HG02623 (cell line): ENCODE measurements at regions not wholly inside any gene's neighbourhood (a gene's known extent, or its start where the extent isn't known, plus 50 kb on each side); places are given as distances from the start of the nearest gene placed in this dataset.

Source experiments
- ATAC-seq: cut with Tn5 transposase; IDR thresholded peaks from one replicate; pipeline ENCODE4 v1.9.1; 2021; ENCODE audit warnings: moderate library complexity; ENCODE audit not compliant: unreplicated experiment

DNA sequence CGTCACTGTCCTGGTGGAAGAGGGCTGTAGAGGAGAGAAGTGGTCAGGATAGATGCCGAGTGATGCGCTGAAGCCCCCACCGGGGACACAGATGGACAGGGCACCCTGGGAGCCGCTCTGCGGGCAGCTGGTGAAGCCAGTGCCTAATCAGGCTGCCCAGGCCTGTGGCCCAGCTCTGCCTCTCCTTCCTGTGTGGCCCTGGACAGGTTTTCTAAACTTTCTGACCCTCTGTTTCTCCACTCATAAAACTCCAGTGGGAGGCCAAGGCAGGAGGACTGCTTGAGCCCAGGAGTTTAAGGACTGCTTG is 86.1 kb downstream of the C5orf15 start:
- no peak for ATAC-seq

DNA sequence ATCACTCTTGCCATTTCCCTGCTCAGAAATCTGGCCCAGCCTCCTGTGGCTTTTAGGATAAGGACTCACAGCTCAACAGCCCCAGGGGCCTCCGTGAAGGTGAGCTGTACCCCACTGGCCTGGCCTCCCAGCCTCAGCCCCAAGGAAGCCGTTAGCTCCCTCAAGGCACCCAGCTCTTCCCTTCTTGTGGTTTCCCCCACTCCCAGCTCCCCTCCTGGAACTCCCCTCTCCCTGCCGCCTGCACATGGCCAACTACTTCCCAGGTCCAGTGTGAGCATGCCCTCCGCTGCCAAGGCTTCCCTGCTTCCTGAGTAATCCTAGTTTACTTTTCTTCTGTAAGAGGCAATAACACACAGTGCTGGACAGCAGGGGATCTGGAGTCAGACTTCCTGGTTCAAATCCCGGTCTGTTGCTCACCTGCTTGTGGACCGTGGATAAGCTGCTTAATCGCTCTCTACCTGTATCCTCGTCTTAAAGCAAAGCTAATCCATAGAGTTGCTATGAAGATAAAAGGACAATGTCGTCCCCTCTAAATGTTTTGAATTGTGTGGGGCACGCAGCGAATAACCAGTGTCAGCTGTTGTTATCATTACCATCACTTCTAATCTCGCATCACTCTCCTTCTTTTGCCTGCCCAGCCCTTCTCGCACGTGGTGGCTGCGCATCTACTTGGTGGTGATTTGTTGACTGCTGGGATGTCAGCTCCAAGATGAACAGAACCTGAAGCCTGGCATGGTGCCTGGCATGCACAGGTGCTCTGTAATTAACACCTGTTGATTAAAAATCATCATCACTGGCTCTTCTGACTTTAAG is 86.6 kb downstream of the C5orf15 start:
- no peak for ATAC-seq

DNA sequence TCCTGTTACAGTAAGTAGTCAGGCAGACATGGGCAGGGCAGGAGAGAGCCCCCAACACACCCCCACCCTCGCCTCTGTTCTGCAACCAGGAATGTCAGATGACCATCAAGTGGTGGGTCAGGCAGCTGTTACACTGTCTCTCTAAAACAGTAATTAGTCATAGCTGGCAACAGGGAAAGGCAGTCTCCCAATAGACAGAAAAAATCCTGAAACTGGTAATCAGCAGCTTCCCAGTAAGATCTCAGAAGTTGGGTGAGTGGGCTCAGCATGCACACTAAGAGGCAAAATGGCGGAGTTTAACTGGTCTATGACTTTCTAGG is 90.2 kb downstream of the C5orf15 start:
- ATAC-seq, result no peak

DNA sequence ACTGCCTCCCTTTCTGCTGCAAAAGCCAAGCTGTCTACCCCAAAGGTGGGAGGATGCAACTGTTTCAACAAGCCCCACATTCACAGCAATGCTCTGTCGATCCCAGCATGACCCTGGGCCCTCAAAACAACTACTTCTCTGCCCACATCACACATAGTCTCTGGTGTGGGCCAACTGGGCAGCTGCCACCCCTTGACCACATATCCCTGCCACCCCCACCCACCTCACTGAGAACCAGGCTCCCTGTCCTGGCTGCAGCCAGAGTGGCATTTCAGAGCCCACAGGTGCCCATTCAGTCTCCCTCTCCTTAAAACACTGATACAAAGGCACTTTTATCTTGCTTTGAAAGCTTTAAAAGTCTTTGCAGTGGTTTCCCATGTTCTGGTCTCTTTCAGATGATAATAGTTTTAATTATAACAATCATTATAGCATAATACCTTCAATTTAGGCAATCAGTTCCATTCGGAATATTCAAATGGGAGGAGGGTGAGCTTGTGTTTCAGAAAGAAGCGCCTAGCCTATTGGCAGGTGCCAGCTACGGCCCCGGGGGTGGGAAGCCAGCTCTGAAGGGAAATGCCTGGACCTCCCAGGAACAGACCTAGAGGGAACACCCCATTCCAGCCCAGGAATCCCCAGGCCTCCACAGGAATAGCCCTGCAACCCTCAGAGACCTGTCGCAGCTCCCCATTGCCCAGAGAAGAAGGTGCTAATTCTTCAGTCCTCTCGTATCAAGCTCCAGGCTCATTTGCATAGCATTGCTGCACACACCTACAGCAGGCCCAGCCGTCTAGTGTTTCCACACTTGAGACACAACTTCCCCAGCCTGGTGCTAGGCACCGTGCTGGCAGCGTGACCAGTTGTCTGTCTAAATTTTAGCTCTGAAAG is 90.8 kb downstream of the C5orf15 start:
- no peak for ATAC-seq

DNA sequence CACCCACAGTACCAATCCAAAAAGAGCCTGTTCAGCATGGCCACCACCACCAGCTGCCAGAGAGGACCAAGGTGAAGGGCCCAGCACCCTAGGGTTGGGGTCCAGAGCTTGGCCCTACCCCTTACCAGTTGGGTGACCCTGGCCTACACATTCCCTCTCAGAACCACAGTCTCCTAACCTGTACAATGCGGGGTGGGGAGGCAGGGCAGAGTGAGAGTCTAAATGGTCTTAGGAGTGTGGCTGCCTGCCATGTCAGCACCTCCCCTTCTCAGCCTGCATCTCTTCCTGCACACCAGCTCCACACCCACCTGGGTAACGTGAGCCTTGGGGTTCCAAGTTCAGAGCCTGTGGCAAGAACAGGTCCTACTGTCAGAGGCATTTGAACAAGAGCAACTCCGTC is 92.2 kb downstream of the C5orf15 start:
- ATAC-seq, result no peak

DNA sequence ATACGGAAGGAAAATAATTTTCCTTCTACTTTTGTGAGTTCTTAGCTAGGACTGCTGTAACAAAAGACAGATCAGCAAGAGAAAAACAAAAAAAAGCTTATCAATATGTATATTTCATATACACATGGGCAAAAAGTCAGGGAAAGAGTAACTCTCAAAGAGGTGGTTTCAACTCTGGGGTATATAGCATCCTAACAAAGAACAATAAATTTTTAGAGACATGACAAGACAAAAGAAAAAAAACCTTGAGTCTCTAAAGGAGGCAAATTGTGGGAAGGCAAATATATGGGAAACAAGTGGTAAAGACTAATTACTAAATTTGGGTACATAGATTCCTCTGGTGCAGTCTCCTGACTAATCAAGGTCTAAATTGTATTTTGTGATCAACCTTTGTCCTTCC is 93.2 kb downstream of the C5orf15 start:
- ATAC-seq, result no peak

DNA sequence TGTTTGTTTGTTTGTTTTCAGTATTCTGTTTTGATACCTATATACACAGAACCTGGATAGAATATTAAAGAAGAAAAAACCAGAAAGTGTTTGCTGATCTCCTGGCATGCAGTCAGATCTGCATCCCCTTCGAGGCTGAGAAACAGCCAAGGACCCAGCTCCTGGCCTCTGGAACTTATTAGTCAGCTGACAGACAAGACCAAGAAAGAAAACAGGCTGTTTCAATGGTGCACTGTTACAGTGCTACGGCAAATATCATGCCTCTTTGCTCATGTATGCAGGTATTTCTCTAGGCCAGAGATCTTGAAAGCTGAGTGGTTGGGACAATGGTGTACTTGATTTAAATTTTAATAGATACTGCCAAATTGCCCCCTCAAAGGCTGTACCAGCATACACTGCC is 95.0 kb downstream of the C5orf15 start:
- ATAC-seq, result no peak

DNA sequence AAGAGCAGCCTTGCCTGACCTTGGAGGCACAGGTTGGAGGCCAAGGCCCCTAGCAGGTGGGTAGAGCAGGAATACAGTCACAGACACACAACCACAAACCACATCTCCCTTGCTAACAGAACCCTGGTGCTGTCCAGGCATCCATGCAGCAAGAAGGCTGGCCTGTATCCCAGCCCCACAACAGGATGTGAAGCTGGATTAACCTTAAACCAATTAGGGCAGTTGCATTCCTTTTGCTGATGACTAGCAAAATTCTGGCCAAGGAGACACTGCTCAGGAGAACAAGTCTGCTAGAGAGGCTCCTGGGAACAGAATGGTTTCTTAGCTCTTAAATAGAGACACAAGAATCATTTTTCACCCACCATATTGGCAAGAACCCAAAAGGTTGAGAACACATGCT is 97.8 kb downstream of the C5orf15 start:
- ATAC-seq, result no peak

DNA sequence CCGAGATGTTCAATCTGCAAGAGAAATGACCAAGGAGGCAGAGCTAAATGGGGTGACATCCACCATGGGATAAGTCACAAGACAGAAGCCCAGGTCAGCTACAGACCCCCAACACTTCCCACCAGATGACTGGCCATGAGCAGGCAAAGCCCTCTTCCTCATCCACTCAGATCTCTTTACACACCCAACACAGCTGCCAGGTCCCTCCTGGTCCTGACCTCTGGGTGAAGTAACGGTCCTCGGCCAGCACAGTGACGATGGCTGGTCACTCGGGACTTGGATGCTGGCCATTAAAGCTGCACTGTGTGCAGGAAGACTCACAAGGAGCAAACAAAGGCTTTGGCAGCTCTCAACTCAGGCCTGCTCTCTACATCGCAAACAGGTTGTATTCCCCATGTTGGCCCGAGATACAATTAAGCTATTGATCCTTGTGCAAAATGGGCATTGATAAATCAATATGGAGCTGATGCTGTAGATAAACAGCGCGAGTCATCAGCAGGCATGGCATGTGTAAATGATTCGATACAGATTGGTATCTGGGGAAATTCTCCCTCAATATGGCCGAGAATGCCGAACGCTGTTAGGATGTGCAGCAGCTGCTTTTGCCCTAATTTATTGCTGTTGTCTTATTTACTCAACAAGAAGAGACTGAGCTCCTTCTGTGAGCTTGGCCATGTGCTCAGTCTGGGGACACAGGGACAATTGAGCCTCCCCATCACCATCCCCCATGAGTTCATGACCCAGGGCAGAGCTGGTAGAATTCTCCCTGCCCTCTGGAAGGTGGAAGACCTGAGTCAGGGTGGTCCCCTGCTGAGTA is 98.7 kb downstream of the C5orf15 start:
- ATAC-seq, result no peak

DNA sequence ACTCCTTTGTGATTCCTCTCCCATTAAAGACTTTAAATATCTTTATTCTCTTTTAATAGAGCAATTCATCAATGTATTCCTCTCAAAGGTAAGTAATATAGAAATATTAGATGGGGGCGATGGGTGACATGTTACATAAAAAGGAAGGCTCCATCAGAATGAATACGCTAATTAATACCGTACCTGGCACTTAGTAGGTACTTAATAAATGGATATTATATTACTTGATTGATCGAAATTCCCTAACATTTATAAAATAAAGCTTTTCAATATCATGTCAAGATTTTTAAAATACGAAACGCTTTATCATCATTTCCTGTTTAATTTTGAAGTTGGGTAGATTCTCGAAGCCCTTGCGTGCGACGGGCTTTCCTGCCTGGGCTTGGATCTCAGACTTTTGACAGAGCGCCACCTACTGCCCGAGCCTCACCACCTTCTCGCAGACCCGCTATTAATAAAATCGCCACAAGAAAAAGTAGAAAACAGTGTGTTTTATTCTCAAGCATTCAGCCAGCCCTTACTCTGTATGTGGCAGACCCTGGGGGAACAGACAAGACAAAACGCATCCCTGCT is 99.4 kb downstream of the C5orf15 start:
- ATAC-seq, result no peak

DNA sequence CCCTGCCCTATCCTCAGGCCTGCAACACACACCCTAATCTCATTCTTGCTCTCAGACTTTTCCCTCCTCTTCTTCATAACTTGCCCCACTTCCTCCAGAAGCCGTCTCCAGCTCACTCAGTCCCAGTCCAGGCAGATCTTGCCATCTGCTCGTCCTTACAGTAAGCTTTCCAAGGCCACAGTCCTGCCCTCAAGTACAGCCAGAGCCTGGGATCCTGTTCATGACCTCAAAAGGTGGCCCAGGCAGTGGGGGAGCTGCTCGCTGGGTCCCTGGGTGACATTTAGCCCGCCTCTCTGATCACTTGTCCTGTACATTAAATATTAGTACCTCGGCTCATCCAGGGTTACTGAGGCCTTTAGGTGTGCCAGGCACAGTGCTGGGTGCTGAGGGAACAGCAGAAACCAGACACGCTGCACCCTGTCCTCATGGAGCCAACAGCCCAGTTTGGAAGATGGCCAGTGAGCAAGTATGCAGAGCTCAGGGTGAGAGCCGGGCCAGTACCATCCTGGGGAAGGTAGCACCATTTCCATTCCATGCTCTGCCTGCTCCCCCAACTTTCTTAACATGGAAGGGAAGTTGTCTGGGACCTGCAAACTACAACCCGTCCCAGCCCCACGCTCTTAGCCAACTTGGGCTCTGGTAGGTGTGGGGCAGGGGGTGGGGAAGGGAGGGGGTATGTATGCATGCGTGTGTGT is 100.4 kb downstream of the C5orf15 start:
- ATAC-seq, result no peak

DNA sequence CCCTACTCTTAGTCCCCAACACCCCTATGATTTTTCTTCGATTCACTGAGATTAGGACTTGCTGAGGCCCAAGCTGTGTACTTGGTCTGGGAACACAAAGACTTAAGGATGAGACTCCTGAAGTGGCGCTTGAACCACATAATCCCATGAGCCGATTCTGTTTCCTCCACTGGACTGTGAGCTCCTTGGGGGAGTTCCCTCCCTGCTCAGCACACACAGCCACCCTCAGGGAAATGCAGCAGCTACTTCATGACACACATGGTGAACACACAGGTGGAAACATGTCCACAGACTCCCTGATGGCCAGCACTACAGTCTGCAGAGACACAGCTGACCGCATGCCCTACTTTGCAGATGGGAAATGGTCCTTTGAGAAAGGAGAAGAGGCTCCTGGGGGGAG is 101.1 kb downstream of the C5orf15 start:
- ATAC-seq, result no peak

DNA sequence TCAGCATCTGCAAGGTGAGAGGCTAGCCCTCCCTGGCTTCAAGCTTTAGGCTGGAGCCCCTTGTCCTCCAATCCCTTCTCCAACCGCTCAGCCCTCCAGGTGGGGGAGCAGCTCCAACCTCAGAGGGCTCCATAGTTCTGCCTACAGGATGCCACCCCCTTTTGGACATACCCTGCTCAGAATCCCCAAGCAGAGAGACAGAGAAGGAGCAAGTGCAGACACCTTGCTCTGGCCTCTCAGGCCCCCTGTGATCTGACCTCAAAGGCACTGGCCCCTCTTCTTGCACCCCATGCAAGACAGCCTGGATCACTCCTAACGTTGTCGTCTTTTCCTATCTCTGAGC is 101.6 kb downstream of the C5orf15 start:
- no peak for ATAC-seq

DNA sequence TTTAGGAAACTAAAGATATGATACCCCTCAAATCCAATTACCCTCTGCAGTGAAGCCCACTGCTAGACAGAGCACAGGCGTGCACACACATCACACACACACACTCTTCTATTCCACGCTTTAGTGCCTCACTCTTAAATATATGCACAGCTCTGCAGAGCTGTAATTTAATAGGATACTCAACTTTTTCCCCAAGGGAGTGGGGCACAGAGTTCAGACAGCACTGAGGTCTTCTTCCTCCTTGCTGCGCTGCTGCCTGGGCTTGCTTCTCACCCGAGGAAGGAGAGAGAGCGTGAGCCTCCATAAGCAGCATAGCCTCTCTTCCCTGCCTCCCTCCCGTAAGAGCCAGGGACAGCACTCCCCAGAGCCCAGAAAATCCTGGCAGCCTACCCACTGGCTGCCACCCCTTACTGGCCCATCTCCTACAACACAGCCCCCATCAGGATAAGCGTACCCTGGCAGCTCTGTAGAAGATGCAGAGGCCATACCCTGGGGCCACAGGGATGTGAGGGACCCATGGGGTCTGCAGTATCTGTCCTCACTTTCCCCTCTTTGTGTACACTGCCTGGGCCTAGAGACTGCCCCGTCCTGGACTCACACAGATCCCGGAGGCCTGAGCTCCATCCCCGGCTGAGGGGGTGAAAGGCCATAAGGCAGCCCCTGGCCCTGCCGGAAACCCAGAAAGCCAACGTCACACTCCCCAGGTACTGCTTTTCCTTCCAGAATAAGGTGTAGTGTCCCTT is 102.1 kb downstream of the C5orf15 start:
- ATAC-seq, result no peak

DNA sequence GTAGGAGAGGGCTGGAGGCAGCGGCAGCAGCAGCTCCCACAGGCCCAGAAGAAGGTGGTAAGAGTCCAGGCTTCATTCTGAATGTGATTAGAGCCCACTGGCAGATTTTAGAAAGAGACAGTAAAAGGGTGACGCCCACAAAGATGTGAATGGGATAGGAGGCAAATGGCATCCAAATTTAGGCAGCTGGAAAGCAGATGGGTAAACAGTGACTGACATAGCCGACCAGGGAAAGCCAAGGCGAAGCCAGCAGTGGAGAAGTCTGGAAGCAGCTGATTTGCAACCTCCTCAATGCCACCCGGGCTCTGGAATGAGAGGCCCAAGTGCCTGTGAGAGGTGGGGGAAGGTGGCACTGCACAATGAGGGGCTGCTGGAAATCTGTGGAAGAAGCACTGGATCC is 103.3 kb downstream of the C5orf15 start:
- no peak for ATAC-seq

DNA sequence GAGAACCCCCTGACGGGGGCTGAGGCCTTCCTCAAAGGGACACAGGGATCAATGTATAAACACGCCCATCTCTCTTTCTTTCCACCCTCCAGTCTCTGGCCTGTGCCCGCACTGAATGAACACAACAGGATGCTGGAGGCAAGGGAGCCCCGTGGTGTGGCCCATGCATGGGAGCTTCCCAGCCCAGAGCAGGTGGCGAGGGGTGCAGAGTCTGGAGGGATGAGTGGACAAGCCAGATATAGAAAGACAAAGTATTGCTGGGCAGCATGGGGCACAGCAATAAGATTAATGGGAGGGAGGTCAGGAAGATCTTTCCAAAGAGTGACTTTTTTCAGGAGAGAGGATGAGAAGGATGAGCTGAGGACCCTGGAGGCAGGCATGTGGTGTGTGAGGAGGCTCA is 103.7 kb downstream of the C5orf15 start:
- no peak for ATAC-seq

DNA sequence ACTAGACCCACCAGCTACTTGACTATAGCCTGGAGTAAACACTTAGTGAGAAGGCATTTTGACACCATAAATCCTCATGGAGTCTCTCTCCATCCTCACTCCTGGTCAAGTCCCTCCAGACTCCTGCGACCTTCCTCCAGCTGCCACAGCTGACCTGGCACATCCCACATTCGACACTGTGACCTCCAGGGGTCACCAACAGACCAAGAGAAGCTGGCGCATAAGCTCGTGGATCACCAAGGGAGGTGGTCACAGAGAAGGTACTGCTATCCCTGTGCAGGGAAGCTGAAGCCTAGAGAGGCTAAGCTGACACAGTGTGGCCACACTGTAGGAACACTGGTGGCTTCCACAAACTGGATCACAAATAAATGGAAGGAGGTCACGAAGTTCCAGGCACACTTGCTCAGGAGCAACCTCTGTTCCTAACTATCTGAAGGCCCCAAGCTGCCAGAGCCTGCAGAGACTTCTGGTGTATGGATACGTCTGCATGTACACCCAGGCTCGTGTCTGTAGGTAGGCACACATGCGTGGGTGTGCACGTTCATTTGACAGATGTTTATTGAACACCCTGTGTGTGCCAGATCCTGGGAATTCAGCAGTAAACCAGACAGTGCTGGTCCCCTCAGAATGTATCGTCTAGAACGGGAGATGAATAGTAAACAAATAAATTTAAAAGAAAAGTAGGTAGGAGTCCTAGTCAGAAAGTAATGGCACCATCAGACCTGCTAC is 104.4 kb downstream of the C5orf15 start:
- no peak for ATAC-seq

DNA sequence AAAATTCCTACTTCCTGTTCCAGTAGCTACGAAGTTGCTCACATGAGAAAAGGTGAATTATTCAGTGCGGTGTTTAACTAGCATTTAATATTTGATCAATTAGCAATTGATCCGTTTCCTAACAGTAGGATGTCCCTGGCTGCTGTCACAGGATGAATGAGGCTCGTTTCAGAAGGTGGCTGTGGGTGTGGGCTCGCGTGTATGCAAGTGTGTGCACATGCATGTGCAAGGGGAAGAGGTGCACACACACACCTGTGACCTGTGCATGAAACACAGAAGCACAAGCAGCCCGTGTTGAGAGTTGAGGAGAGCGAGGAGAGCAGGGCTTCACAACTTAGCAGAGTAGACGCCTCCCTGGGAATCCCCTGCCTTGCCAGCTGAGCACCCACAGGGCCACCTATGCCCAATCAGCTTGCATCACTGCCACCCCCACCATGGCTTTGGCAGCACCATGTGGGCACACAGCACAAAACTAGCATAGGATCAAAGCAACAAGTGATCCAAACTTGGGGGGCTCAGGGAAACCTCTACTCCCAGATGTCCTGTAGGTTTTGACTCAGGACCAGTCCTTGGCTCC is 107.2 kb downstream of the C5orf15 start:
- ATAC-seq, result no peak

DNA sequence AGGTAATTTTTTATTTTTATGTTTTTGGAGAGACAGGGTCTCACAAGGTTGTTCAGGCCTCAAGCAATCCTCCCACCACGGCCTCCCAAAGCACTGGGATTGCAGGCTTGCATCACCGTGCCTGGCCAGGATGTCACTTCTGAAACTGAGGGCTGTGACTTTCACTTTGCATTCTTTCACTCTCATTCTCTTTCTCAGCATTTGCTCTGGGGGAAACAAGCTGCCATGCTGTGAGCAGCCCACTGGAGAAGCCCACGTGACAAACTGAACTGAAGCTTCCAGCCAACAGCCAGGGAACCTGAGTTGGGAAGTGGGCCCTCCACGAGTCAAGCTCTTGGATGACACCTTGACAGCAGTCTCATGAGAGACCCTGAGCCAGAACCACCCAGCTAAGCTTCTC is 109.4 kb downstream of the C5orf15 start:
- ATAC-seq, result no peak
